Hepatocyte (in vitro differentiated cells): ENCODE measurements at regions not wholly inside any gene's neighbourhood (a gene's known extent, or its start where the extent isn't known, plus 50 kb on each side); places are given as distances from the start of the nearest gene placed in this dataset.
A peak's percentile ranks its signal among the peaks of the same experiment; 100 is the strongest.

ENCODE experiments used
- DNase-seq: peaks from one replicate; pipeline ENCODE4 v3.0.0-alpha.2; 2016; ENCODE audit warnings: low spot score
- H2AFZ ChIP-seq: fragments of 200-600 bp; sonication (generic); 2 replicates; pipeline ENCODE4 v1.6.0; 2016; ENCODE audit warnings: antibody characterized with exemption, mild to moderate bottlenecking
- H3K27ac ChIP-seq: fragments of 200-600 bp; sonication (generic); 2 replicates; pipeline ENCODE4 v1.5.1; 2016; ENCODE audit warnings: mild to moderate bottlenecking
- H3K27me3 ChIP-seq: fragments of 200-600 bp; sonication (generic); 2 replicates; pipeline ENCODE4 v1.6.1; 2016
- H3K36me3 ChIP-seq: fragments of 200-600 bp; sonication (generic); replicated peaks from 2 replicates; pipeline ENCODE4 v1.5.1; 2016; ENCODE audit warnings: low read depth; ENCODE audit not compliant: insufficient read depth
- H3K4me1 ChIP-seq: fragments of 200-600 bp; sonication (generic); 2 replicates; pipeline ENCODE4 v1.5.1; 2016; ENCODE audit warnings: mild to moderate bottlenecking, moderate library complexity; ENCODE audit not compliant: insufficient read depth
- H3K4me2 ChIP-seq: fragments of 200-600 bp; sonication (generic); 2 replicates; pipeline ENCODE4 v1.6.0; 2016
- H3K4me3 ChIP-seq: fragments of 200-600 bp; sonication (generic); 2 replicates; pipeline ENCODE4 v1.5.1; 2016; ENCODE audit warnings: mild to moderate bottlenecking
- H3K79me2 ChIP-seq: fragments of 200-600 bp; sonication (generic); 2 replicates; pipeline ENCODE4 v1.6.0; 2017; ENCODE audit warnings: mild to moderate bottlenecking
- H3K9me2 ChIP-seq: fragments of 200-600 bp; sonication (generic); replicated peaks from 2 replicates; pipeline ENCODE4 v1.6.0; 2017; ENCODE audit warnings: mild to moderate bottlenecking; ENCODE audit not compliant: insufficient read depth
- H3K9me3 ChIP-seq: fragments of 200-600 bp; sonication (generic); 2 replicates; pipeline ENCODE4 v1.5.1; 2016; ENCODE audit warnings: low read depth, mild to moderate bottlenecking
- H4K20me1 ChIP-seq: fragments of 200-600 bp; sonication (generic); 2 replicates; pipeline ENCODE4 v1.6.0; 2016; ENCODE audit warnings: mild to moderate bottlenecking; ENCODE audit not compliant: insufficient read depth, poor library complexity, severe bottlenecking
- CTCF ChIP-seq: fragments of 200-600 bp; sonication (generic); IDR thresholded peaks from 2 replicates; pipeline ENCODE4 v1.5.1; 2016; ENCODE audit warnings: antibody characterized with exemption, mild to moderate bottlenecking; ENCODE audit not compliant: poor library complexity
- EZH2 ChIP-seq: fragments of 200-600 bp; sonication (generic); IDR thresholded peaks from 2 replicates; pipeline ENCODE4 v1.6.1; 2016; ENCODE audit warnings: antibody characterized with exemption, mild to moderate bottlenecking, borderline replicate concordance
- EZH2phosphoT487 ChIP-seq: fragments of 200-600 bp; sonication (generic); IDR thresholded peaks from one replicate; pipeline ENCODE4 v1.6.1; 2018; ENCODE audit warnings: antibody characterized with exemption, mild to moderate bottlenecking, low read depth, moderate library complexity; ENCODE audit not compliant: unreplicated experiment, severe bottlenecking
- WGBS: methylation state at CpG from one replicate; pipeline ENCODE4 v1.1.6; 2016; ENCODE audit warnings: low lambda C conversion rate; ENCODE audit errors: missing lambda C conversion rate; 5-methylcytosine and 5-hydroxymethylcytosine counted together

- H3K27ac ChIP-seq: no peak overlapping the region
- no peak for DNase-seq
- H3K27me3 ChIP-seq: no peaks in the 10 kb centered on the region
- H3K4me1 ChIP-seq: peaks cover 31% of the 10 kb centered on the region
- no peaks in the 10 kb centered on the region for H3K9me2 ChIP-seq
- H3K4me2 ChIP-seq: no peak overlapping the region
- WGBS: 87% methylated on average over 5 of the region's 5 CpGs
- no peaks in the 10 kb centered on the region for H3K9me3 ChIP-seq
- TF ChIP-seq CTCF: no peak
- TF ChIP-seq EZH2phosphoT487: no peak
- TF ChIP-seq EZH2: no peak
- H3K36me3 ChIP-seq: no peaks in the 10 kb centered on the region
- no peak overlapping the region for H3K4me3 ChIP-seq
- no peaks in the 10 kb centered on the region for H4K20me1 ChIP-seq
- H2AFZ ChIP-seq: no peak overlapping the region
- H3K79me2 ChIP-seq: peaks cover 34% of the 10 kb centered on the region
Observed at GRCh38 chr14:71541973-71542690, 390.1 kb upstream of the RGS6 start.

- Histone ChIP-seq H3K79me2 (peaks cover 35% of the 10 kb centered on the region), H3K27ac (no peak overlapping the region), H3K9me2 (no peaks in the 10 kb centered on the region), H3K27me3 (no peaks in the 10 kb centered on the region), H2AFZ (no peak overlapping the region), H3K9me3 (no peaks in the 10 kb centered on the region), H3K4me1 (no peaks in the 10 kb centered on the region), H4K20me1 (no peaks in the 10 kb centered on the region), H3K4me2 (no peak overlapping the region), H3K4me3 (no peak overlapping the region), H3K36me3 (no peaks in the 10 kb centered on the region)
- 94% methylated on average over 6 of the region's 6 CpGs for WGBS
- DNase-seq: no peak
- TF ChIP-seq EZH2: no peak
- no peak for TF ChIP-seq CTCF
- TF ChIP-seq EZH2phosphoT487: no peak
Observed at GRCh38 chr14:71549421-71550050, 382.7 kb upstream of the RGS6 start.

GRCh38 chr14:71550367-71550766 is 381.9 kb upstream of the RGS6 start:
- Histone ChIP-seq H3K36me3 (no peaks in the 10 kb centered on the region), H3K4me2 (no peak overlapping the region), H3K9me3 (no peaks in the 10 kb centered on the region), H3K79me2 (peaks cover 34% of the 10 kb centered on the region), H3K9me2 (no peaks in the 10 kb centered on the region), H3K4me3 (no peak overlapping the region), H2AFZ (no peak overlapping the region), H3K27ac (peak overlapping the region; percentile 44), H3K27me3 (no peaks in the 10 kb centered on the region), H3K4me1 (peaks cover 6% of the 10 kb centered on the region), H4K20me1 (no peaks in the 10 kb centered on the region)
- WGBS: 84% methylated on average over 2 of the region's 2 CpGs
- no peak for DNase-seq
- no peak for TF ChIP-seq EZH2phosphoT487
- TF ChIP-seq EZH2: no peak
- no peak for TF ChIP-seq CTCF
